Vagina (tissue), 2 donors: ENCODE measurements at regions not wholly inside any gene's neighbourhood (a gene's known extent, or its start where the extent isn't known, plus 50 kb on each side); places are given as distances from the start of the nearest gene placed in this dataset.

ENCODE experiments used
- POLR2A ChIP-seq, 2 donors: fragments of 450-650 bp; IDR thresholded peaks; one replicate each; pipeline ENCODE4 v1.6.1; 2017; ENCODE audit warnings: antibody characterized with exemption in 2 of 2, mild to moderate bottlenecking in 2 of 2, moderate library complexity in 2 of 2
- POLR2AphosphoS5 ChIP-seq, 2 donors: sonication (generic); formaldehyde crosslinking; IDR thresholded peaks; one replicate each; pipeline ENCODE4 v1.9.0; 2017; ENCODE audit warnings: antibody characterized with exemption in 2 of 2, mild to moderate bottlenecking in 2 of 2, low read depth in 1 of 2; ENCODE audit not compliant: insufficient read depth in 1 of 2
- TF ChIP-seq, protein P1 (sequence below), 3 experiments: fragments of 450-650 bp in 2 of 3; fragments of 200-600 bp in 1 of 3; sonication (generic) in 1 of 3; IDR thresholded peaks; one replicate each; pipeline ENCODE4 v1.5.1; 2017 to 2019; ENCODE audit warnings: antibody characterized with exemption in 3 of 3, mild to moderate bottlenecking in 2 of 3, moderate library complexity in 2 of 3

- TF ChIP-seq, protein P1, sequence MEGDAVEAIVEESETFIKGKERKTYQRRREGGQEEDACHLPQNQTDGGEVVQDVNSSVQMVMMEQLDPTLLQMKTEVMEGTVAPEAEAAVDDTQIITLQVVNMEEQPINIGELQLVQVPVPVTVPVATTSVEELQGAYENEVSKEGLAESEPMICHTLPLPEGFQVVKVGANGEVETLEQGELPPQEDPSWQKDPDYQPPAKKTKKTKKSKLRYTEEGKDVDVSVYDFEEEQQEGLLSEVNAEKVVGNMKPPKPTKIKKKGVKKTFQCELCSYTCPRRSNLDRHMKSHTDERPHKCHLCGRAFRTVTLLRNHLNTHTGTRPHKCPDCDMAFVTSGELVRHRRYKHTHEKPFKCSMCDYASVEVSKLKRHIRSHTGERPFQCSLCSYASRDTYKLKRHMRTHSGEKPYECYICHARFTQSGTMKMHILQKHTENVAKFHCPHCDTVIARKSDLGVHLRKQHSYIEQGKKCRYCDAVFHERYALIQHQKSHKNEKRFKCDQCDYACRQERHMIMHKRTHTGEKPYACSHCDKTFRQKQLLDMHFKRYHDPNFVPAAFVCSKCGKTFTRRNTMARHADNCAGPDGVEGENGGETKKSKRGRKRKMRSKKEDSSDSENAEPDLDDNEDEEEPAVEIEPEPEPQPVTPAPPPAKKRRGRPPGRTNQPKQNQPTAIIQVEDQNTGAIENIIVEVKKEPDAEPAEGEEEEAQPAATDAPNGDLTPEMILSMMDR (IDR thresholded peaks at IDR 0.05): no peak
- TF ChIP-seq POLR2AphosphoS5 (IDR thresholded peaks at IDR 0.05; ENCODE audit: insufficient read depth in 1 of 2, low read depth in 1 of 2) (no peak), POLR2A (IDR thresholded peaks at IDR 0.05) (no peak)
These were observed 80.9 kb upstream of the KYNU start for GRCh38 chr2:142796588-142796987.
